NCI-H510A (cell line): ENCODE measurements at regions not wholly inside any gene's neighbourhood (a gene's known extent, or its start where the extent isn't known, plus 50 kb on each side); places are given as distances from the start of the nearest gene placed in this dataset.
A peak's percentile ranks its signal among the peaks of the same experiment; 100 is the strongest.
"Not testable (repeated sequence)": the region's sequence is repeated elsewhere in the genome, so short reads cannot be mapped to it uniquely, and the experiment has no call there.

Source experiments
- DNase-seq: peaks from one replicate; lab custom pipeline; 2025; lab: John Stamatoyannopoulos, UW

DNA sequence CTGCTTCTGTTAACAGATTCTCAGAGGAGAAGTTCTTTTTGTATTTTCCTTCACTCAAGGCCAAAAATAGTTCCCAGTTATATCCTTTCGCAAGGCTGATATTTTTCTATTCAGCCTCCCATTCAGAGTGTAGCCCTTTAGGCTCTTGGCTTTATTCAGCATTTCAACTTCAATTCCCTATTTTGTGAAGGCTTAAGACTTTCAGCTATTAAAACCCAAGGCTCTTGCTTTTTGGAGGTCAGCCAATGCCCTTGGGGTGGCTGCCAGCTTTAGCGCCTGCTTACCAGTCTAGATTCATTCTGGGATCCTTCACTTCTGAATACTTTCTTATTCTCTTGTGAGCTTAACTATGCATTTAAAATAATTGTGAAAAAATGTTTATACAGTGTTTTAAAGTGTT, 57.3 kb upstream of the ADGRA3 start:
- DNase-seq = no peak

DNA sequence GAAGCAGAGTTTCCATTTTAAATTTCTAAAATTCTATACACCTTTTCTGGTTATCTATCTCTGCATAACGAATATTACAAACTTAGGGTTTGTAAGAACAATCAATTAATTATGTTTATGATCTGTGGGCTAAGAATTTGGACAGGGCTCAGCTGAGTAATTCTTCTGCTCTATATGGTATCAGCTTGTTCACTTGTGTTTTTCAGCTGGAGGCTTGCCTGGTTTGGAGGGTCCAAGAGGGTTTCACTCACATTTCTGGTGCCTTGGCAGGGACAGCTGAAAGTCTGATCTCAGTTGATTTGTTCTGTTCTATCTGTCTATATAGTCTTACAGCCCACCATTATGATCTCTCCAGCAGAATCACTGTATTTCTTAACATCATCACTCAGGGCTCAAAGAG, 57.8 kb upstream of the ADGRA3 start:
- no peak for DNase-seq

DNA sequence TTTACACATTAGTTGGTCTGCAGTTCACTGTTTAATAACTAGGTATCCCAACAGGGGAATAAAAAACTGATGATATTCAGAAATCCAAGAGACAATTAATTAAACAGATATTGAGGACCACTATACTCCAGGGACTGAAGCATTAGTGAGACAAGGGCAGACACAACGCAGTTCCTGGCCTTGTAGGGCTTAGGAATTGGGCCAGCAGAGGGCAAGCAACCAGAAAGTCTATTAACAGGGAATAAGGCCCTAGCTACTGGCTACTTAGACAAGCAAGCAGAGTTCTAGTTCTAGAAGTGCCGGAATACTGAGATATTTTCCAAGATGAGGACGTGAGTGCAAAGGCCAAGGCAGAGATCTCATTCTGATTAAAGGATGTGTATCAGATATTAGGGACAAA, 58.6 kb upstream of the ADGRA3 start:
- DNase-seq = no peak

DNA sequence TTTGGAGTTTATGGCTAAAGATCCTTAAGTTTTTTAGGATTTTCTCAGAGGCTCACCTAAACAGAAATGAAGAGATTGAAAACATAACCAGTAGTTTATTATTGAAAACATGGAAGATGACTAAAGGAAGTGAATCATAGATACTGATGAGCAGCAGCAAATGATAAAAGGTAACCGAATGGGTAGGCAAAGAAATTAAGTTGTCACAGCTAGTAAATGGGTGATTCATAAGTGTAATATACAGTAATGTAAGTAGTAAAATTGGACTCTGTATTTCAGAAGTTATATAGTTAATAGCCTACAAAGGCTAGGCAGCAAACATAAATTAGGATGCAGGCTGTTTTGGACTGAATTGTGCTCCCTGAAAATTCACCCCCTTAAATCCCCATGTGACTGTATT, 59.0 kb upstream of the ADGRA3 start:
- DNase-seq = no peak

DNA sequence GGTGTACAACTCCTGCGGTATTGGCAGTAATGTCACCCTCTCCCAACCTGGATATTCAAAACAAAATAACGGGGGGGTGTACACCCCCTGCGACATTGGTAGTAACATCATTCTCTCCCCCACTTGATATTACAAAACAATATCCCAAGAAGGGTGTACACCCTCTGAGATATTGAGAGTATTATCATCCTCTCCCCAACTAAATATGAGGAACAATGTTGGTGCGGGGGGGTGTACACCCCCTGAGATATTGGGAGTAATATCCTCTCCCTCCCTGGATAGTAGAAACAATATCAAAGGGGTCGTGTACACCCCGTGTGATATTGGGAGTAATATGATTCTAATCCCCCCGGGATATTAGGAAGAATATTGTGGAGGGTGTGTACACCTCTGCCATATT, 71.4 kb upstream of the ADGRA3 start:
- no peak for DNase-seq

DNA sequence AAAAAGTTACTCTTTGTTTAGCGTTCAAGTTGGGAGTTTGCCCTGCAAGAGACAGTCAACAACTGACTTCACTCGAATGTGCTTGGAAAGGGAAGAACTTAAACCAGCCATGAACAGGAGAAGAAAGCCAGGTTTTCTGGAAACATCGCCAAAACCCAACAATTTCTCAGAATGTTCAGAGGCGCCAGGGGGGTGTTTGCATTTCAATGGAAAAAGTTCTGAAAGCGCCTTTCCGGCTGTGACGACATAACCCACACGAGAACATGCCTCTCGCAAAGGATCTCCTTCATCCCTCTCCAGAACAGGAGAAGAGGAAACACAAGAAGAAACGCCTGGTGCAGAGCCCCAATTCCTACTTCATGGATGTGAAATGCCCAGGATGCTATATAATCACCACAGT, 78.1 kb upstream of the ADGRA3 start:
- no peak for DNase-seq

DNA sequence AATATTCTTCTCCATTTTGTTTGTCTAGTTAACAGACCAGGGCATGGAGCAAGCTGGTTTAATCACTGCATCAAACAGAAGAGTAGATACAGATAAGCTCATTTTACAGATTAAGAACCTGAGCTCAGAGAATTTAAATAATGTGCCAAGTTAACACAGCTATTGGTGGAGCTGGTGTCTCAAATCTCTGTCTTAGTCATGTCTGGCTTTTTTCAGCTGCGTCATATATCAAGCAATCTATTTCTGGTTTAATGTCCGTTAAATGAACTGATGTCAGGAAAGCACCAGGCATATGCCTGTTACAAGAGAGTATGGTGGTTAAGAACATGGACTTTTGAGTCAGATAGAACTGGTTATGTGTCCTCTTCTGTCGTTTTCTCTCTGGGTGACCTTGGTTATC, 79.8 kb upstream of the ADGRA3 start:
- no peak for DNase-seq

DNA sequence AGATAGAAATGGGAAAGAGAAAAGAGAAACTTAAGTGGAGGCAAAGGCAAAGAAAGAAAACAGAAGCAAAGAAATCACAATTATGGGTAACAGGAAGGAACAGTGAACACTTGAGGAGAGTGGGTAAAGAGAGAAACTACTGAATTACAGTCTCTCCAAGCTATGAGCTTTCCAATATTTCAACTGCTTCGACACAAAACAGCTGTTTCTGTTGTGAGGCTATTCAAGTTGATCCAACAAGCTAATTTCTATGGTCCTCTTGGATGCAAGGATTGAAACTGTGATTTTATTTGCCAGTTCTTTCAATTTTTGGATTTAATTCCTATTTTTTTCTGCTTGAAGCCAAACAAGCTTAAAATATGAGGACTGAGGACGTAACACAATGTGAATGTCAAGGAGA, 80.5 kb upstream of the ADGRA3 start:
- DNase-seq = no peak

DNA sequence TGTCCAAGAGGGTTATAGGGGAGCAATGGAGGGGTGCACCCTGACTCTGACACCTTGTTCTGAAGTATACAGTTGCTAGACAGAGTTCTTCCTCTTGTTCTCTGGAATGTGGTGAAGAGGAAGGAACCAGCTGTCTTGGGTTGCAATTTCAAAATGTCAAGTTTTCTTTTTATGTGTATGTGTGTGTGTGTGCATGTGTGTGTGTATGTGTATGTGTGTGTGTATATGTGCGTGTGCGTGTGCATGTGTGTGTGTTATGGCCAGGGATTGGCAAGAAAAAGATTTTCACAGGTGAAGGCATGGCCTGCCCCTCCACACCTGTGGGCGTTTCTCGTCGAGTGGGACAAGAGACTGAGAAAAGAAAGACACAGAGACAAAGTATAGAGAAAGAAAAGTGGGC, 81.6 kb upstream of the ADGRA3 start:
- no peak for DNase-seq

DNA sequence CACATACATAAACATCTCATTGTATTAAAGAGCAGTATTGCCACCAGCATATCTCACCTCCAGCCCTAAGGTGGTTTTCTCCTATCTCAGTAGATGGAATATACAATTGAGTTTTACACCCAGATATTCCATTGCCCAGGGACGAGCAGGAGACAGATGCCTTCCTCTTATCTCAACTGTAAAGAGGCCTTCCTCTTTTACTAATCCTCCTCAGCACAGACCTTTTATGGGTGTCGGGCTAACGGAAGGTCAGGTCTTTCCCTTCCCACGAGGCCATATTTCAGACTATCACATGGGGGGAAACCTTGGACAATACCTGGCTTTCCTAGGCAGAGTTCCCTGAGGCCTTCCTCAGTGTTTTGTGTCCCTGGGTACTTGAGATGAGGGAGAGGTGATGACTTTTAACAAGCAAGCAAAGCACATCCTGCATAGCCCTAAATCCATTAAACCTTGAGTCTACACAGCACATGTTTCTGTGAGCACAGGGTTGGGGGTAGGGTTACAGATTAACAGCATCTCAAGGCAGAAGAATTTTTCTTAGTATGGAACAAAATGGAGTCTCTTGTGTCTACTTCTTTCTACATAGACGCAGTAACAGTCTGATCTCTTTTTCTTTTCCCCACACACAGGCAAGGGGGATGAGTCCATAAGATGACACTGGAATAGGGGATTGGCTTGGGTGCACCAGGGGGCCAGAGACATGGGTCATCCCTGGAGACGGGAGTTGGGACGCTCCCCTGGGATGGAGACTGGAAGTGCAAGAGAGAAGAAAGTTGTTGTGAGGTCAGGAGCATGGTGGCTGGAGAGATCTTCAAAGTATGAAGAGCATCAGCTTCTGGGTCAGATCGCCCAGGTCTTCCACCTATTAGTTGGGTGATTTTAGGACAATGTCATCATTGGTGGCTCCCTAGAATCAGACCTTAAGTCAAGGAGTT, 82.5 kb upstream of the ADGRA3 start:
- not testable (repeated sequence) for DNase-seq

DNA sequence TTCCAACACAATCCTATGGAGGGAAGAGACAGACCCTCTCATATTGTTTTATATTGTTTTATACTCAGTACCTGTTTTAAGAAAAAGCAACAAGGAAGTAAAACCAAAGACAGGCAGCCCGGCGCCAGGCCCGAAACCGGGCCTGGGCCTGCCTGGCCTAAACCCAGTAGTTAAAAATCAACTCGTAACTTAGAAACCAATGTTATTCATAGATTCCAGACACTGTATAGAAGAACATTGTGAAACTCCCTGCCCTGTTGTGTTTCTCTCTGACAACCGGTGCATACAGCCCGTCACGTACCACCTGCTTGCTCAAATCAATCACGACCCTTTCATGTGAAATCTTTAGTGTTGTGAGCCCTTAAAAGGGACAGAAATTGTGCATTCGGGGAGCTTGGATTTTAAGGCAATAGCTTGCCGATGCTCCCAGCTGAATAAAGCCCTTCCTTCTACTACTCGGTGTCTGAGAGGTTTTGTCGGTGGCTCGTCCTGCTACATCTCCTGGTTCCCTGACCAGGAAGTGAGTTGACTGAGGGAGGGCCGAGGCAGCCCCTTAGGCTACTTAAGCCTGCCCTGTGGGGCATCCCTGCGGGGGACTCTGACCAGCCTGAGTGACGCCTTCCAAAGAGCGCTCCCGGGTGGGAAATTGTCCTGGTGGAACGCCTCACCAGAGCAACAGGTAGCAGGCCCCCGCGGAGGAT, 83.5 kb upstream of the ADGRA3 start:
- not testable (repeated sequence) for DNase-seq

DNA sequence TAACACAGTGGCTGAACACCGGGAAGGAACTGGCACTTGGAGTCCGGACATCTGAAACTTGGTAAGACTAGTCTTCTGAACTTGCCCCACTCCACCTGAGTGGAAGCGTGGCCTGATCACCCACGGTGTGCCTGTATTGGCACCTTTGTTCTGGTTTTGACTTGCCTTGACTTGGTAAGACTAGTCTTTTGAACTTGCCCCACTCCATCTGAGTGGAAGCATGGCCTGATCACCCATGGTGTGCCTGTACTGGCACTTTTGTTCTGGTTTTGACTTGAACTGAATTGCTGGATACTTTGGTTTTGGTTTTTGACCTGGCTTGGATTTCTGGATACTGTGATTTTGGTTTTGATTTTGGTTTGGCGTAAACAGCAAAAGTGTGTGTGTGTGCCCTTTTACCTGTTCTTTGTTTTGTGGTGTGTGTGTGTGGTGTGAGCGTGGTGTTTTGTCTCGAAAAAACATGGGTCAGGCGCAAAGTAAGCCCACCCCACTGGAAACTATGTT, 84.1 kb upstream of the ADGRA3 start:
- DNase-seq = not testable (repeated sequence)

DNA sequence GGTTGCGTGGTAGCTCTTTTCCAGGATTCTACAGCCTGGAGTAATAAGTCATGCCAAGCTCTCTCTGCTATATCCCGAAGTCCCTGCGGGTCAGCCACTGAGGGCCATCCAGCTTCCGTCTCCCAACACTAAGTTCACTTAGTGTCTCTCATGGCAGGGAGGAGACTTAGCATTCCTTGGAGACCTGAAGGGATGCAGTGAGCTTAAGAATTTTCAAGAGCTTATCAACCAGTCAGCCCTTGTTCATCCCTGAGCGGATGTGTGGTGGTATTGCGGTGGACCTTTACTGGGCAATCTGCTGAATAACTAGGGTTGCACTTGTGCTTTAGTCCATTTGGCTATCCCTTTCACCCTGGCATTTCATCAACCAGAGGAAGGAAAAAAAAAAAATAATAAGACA, 85.8 kb upstream of the ADGRA3 start:
- not testable (repeated sequence) for DNase-seq

DNA sequence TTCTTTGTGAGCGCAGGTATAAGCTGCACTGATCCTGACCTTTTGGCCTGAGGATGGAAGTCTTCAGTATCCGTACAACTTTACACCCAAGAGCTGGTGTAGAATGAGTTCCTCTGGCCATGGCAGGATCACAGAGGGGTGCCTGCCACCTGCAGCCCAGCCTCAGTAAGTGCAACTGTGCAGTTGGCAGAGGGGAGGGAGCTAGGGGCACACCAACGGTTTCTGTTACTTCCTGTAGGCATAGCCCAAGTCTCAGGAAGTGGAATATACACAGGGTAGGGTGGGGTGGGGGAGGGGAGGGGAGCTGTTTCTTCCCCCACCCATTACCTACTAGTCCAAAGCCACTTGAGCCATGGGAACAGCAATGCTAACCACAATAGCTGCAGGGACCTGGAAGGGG, 85.4 kb upstream of the GBA3 start:
- peak; percentile 4 for DNase-seq

DNA sequence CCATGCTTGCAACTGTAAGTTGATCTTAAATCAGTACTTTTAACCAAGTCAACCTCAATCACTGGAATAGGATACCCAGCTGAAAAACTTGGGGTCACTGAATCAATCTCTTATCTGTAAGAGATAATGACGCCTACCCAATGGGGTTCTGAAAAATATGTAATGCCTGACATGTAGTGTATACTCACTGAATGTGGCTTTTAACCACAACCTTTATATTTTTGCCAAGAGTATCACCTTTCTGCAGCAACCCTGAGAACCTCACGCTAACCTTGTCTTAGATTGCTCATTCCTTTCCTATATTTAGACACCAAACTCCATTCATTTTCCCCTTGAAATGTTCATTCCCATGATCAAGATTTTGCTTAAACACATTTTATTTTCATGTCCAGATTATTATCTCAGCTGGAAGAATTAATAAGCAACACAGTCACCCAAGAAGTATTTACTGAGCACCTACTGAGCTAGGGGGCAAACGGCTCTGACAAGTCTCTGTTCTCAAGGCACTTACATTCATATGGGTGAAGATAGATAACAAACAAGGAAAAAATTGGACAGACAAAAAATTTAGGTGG, 82.7 kb upstream of the GBA3 start:
- not testable (repeated sequence) for DNase-seq

DNA sequence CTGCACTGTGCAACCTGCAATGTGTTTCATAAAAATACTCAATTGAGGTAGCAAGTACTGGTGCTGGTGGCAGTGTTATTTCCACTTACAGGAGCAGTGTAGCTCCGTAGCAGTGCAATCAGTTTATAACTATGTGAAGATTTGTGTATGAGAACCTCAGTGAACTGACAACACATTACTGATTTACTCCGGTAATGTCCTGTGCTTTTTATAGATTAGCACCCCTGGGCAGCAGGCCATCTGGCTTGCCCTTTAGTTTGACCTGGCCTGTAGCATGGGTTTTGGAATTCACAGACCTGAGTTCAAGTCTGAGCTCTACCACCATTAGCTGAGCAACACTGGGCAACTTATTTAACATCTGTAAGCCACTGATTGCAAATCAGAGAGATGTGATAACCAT, 78.6 kb upstream of the GBA3 start:
- DNase-seq = no peak

DNA sequence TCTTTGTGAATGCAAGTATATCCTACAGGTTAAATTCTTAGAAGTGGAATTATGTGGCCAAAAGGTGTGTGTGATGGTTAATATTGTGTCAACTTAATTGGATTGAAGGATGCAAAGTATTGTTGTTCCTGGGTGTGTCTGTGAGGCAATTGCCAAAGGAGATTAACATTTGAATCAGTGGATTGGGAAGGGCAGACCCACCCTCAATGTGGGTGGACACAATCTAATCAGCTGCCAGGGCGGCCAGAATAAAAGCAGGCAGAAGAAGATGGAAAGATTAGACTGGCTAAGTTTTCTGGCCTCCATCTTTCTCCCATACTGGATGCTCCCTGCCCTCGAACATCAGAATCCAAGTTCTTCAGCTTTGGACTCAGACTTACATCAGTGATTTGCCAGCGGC, 76.2 kb upstream of the GBA3 start:
- no peak for DNase-seq

DNA sequence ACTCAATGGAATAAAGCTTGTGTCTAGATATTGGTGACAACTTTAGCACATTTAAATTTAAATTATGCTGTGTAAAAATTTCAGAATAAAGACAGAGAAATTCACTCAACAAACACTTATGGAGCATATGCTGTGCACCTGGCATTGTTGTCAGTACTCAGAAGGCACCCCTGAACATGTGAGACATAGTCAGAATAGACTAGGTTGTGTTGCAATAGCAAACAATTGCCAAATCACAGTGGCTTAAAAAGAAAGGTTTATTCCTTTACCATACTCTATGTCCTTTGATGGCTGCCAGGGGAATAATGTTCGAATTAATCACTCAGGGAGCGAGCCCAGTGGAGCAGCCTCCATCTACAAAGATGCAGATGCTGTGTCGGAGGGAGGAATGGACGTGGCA, 72.6 kb upstream of the GBA3 start:
- not testable (repeated sequence) for DNase-seq

DNA sequence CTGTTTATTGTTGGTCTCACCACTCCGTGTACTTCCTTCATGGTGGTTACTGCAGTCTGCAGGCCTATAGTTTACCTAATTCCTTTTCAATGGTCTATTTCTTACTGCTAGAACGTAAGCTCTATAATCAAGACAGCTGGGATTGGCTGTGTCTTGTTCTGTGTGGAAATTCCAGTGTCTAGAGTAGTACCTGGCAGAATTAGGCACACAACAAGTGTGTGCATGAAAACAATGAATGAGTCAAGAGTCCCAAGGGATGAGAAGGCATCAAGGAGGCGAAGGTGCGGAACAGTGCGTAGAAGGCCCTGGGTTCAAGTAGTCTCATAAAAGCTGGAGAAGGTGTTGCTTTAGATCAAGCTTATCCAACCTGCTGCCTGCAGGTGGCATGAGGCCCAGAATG, 70.8 kb upstream of the GBA3 start:
- DNase-seq = not testable (repeated sequence)

DNA sequence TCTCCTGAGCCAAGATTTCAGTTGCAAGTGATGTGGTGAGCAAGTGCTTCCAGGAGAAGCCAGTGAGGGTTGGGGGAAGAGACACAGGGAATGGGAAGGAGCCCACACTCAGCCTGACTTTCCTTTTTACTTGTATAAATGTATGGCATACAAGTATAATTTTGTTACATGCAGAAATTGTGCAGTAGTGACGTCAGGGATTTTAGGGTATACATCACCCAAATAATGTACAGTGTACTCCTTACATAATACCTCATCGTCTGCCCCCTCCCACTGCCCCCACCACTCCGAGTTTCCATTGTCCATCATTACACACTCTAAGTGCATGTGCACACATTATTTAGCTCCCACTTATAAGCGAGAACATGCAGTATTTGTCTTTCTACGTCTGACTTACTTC, 68.7 kb upstream of the GBA3 start:
- not testable (repeated sequence) for DNase-seq

DNA sequence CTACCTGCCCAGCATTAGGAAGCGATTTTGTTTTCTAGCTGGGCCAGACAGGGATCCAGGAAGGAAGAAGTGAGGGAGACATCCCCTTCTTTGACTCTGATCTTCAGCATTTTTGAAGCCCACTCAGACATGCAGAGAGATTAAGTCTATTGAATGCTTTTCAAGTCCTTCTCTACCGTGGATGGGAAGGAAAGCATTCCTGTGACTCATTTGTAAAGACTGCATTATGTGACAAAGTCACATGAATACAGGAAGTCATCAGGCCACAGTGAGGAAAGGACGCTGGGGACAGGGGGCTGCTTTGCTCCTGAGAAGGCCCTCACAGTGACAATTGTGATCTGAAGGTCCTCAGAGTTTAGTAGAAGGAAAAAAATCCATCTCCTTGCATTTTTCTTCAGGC, 67.4 kb upstream of the GBA3 start:
- DNase-seq = no peak

DNA sequence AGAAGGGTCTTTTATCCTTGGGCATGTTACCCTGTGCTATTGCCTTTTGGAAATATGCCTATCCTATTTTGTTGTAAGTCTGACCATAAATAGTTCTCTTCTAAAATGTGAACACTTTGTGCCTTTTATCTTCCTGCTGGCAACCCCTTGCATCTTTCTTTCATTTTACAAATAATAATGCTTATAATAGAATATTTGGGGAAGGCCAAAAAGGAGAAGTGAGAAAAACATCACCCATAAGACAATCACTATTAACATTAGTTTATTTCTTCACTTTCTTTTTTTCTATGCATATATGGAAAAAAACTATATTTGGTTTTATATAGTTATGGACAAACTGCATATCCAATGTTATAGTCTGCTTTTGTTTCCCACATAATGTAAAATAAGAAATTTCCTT, 64.9 kb upstream of the GBA3 start:
- DNase-seq = not testable (repeated sequence)
